ENCODE measurements at regions not wholly inside any gene's neighbourhood (a gene's known extent, or its start where the extent isn't known, plus 50 kb on each side); places are given as distances from the start of the nearest gene placed in this dataset.

DNA sequence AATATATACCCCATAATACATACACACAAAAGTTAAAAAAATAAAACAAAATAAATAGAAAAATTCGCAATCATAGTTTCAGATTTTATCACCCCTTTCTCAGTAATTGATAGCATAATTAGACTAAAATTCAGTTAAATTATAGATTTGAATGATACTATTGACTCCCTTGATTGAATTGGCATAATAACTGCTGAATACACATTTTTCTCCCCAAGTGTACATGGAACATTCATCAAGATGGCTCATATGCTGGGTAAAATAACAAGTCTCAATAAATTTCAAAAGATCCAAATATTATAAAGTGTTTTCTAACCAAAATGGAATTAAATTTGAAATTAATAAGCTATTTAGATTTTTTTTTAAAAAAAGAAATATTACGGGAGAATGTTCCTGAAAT lies 616.1 kb downstream of the MAFB start:
- TF ChIP-seq NFYB (CRISPR knock-in tag; conservative IDR thresholded peaks at IDR 0.05; ENCODE audit: low read depth) (no peak), RORB (CRISPR knock-in tag; IDR thresholded peaks at IDR 0.05) (no peak), FOXJ3 (CRISPR knock-in tag; IDR thresholded peaks at IDR 0.05; ENCODE audit: borderline replicate concordance) (no peak), ESRRA (CRISPR knock-in tag; IDR thresholded peaks at IDR 0.05; ENCODE audit: borderline replicate concordance) (no peak), GABPB1 (CRISPR knock-in tag; IDR thresholded peaks at IDR 0.05) (no peak), JAZF1 (CRISPR knock-in tag; IDR thresholded peaks at IDR 0.05) (no peak), CREB1 (CRISPR knock-in tag; IDR thresholded peaks at IDR 0.05) (no peak), TCF7 (CRISPR knock-in tag; IDR thresholded peaks at IDR 0.05; ENCODE audit: low read depth) (no peak)
- TF ChIP-seq, protein P1, sequence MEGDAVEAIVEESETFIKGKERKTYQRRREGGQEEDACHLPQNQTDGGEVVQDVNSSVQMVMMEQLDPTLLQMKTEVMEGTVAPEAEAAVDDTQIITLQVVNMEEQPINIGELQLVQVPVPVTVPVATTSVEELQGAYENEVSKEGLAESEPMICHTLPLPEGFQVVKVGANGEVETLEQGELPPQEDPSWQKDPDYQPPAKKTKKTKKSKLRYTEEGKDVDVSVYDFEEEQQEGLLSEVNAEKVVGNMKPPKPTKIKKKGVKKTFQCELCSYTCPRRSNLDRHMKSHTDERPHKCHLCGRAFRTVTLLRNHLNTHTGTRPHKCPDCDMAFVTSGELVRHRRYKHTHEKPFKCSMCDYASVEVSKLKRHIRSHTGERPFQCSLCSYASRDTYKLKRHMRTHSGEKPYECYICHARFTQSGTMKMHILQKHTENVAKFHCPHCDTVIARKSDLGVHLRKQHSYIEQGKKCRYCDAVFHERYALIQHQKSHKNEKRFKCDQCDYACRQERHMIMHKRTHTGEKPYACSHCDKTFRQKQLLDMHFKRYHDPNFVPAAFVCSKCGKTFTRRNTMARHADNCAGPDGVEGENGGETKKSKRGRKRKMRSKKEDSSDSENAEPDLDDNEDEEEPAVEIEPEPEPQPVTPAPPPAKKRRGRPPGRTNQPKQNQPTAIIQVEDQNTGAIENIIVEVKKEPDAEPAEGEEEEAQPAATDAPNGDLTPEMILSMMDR (IDR thresholded peaks at IDR 0.05) = no peak

All from WTC11 (cell line).